ENCODE measurements at regions not wholly inside any gene's neighbourhood (a gene's known extent, or its start where the extent isn't known, plus 50 kb on each side); places are given as distances from the start of the nearest gene placed in this dataset.
"Not testable (repeated sequence)": the region's sequence is repeated elsewhere in the genome, so short reads cannot be mapped to it uniquely, and the experiment has no call there.

DNA sequence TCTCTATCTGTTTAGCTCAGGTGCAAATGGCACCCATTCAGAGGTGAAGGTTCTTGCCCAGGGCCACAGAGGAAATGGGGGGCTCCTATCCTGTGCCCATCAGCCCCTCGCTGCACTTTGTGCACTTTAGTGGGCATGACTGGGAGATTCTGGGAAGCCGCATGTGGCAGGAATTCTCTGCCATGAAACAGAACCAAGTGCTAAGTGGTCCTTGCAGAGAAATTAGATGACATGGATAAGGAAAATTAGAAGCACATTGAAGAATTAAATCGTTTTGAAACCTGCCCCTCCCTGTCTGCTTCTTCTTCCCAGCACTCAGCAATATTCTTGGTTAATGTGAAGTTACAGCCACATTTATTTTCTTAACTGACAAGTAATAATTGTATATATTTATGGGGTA is 185.2 kb upstream of the RTL1 start:
- no peak for DNase-seq (ENCODE audit: low read depth)
- H3K4me3 ChIP-seq (ENCODE audit: low read depth, low read length), result no peak overlapping the region

DNA sequence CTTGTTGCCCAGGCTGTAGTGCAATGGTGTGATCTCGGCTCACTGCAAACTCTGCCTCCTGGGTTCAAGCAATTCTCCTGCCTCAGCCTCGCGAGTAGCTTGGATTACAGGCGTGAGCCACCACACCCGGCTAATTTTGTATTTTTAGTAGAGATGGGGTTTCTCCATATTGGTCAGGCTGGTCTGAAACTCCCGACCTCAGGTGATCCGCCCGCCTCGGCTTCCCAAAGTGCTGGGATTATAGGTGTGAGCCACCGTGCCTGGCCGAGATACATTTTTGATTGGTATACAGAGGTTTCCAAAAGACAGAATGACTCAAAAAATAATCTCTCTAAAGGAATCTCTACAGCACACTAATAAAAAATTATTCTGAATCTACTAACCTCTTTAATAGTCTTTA is 187.0 kb upstream of the RTL1 start:
- not testable (repeated sequence) for DNase-seq (ENCODE audit: low read depth); H3K4me3 ChIP-seq (ENCODE audit: low read depth, low read length)

DNA sequence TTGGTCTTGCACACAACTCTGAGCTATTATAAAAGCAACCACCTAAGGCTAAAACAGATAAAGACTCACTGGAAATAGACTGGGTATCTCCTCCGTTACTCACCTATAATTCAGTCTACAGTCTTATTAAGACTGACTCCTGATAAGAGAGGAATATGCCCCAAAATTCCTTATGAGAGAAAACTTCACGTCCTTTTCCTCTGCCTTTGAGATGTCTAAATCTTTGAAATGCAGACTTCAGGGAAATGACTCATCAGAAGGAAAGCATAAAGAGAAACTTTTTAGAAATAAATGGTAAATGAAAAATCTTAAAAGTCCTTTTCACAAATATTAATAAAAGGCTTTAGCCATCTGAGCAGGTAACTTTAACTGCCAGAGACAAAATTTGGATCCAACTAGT is 187.5 kb upstream of the RTL1 start:
- no peak overlapping the region for H3K4me3 ChIP-seq (ENCODE audit: low read depth, low read length)
- no peak for DNase-seq (ENCODE audit: low read depth)

DNA sequence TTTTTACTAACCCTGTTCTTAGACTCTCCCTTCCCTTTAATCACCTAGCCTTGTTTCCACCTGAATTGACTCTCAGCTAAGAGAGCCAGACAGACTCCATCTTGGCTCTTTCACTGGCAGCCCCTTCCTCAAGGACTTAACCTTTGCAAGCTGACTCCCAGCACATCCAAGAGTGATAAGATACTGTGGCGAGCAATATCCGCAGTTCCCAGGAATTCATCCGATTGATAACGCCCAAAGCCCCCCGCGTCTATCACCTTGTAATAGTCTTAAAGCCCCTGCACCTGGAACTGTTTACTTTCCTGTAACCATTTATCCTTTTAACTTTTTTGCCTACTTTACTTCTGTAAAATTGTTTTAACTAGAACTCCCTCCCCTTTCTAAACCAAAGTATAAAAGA is 191.4 kb upstream of the RTL1 start:
- not testable (repeated sequence) for DNase-seq (ENCODE audit: low read depth)

DNA sequence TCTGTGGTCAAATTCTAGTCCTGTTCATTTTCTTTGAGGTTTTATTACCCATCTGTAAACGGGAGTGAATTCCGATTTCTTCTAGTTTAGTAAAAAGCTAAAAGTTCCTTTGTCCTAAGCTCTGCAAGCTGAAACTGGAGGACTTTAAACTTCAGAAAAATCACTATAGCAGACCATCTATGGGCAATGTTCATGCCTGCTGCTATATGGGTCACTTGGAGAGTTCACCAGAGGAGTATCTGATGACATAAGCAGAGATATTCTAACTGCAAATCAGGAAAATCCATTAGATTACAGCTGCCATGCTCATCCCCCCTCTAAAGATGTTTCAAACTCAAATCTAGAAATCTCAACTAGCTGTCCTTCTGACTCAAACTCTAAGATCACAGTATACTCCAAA is 193.0 kb upstream of the RTL1 start:
- H3K4me3 ChIP-seq (ENCODE audit: low read depth, low read length), result no peak overlapping the region
- no peak for DNase-seq (ENCODE audit: low read depth)

More for the DNA sequence above, 191.4 kb upstream of the RTL1 start:
- not testable (repeated sequence) for H3K4me3 ChIP-seq (ENCODE audit: low read depth, low read length)

DNA sequence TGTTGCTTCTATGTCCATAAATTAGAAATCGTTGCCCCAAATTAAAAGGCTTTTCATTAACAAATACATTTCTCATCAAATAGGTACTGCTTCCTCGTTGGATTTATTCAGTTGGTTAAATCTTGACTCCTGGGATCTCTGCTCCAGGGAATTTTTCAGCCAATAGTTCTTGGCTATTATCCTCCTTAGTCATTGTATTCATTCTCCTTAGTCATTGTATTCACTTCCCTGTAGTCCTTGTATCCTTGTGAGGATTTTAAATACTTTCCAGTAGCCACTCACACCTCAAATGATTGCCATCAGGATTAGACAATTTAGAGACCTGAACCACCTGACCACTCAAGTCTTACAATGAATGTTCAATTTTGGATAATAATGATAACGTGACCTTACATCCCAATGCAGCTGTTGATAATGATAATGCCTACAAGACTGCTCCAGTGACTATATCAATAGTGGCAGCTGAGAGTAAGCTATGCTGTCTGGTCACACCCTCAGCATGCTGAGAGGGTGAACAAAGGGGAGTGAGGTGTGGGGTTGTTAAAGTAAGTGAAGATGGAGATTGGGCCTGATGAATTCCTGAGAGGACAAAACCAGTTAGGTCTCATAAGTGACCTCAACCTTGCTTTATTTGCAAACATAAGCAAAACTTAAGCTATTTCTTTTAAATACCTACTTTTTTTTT is 193.7 kb upstream of the RTL1 start:
- no peak for DNase-seq (ENCODE audit: low read depth)

DNA sequence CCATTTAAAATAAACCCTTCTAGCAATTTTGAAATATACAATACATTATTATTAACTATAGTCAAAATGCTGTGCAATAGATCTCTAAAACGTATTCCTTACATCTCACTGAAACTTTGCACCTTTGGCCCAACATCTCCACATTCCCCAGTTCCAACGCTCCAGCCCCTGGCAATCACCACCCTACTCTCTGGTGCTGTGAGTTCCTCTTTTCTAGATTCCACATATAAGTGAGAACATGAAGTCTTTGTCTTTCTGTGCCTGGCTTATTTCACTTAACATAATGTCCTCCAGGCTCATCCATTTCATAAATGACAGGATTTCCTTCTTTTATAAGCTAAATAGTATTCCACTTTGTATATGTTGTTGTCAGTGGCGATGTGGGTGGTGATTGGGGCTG is 194.7 kb upstream of the RTL1 start:
- H3K4me3 ChIP-seq (ENCODE audit: low read depth, low read length), result no peak overlapping the region
- DNase-seq (ENCODE audit: low read depth), result no peak

More for the DNA sequence above, 193.7 kb upstream of the RTL1 start:
- no peak overlapping the region for H3K4me3 ChIP-seq (ENCODE audit: low read depth, low read length)

DNA sequence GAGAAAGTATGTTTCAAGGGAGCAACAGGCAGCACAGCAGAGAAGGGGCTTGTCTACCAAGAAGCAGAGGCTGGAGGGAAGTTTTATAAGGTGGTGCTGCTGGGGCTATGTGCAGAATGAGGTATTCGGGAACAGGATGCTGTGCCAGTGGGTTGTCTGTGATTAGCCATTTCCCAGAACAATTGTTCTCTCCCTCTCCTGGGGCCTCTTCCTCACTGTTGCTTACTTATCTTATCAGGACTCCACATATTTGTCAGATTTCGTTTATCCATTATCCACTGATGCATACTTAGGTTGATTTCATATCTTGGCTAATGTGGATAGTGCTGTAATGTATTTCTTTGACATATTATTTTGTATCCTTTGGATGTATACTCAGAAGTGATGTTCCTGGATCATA is 195.1 kb upstream of the RTL1 start:
- no peak overlapping the region for H3K4me3 ChIP-seq (ENCODE audit: low read depth, low read length)
- DNase-seq (ENCODE audit: low read depth), result no peak

DNA sequence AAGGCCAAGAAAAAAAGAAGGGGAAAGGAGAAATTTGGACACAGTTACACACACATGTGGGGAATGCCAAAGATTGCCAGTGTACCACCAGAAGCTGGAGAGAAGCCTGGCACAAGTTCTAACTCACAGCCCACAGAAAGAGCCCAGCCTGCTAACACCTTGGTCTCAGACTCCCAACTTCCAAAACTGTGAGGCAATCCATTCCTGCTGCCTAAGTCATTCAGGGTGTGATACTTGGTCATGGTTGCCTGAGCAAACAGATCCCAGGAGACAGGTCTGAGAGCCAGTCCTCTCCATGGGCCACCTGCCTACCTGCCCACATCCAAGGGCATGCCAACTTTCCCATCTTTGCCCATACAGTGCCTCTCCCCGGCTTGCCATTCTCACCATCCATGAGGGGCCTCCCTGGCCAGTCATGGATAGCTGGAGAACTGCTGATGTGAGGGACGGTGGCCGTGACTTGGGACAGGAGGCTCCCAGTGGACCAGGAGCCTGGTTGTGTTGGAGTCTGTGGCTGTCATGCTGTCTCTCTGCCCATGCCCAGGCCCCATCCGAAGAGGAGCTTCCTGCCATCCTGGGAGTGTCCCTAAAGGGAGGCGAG is 198.0 kb upstream of the RTL1 start:
- DNase-seq (ENCODE audit: low read depth), result no peak

DNA sequence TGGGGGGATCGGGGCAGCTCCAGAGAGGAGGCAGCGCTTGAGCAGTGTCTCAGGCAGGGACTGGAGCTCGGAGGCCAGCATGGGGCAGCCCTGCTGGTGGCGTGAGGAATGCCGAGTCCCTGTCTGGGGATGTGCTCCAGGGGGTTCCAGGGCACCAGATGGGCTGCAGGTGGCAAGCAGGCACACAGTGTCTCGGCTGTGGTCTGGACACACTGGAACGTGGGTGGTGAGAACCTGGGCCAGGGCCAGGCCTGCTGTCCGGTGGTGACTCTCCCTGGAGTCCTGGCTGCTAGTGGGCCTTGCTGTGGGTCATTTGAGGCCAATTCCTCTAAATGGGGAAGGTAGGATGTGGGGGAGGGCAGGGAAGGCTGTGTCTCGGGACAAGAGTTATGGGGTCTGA is 199.4 kb upstream of the RTL1 start:
- no peak overlapping the region for H3K4me3 ChIP-seq (ENCODE audit: low read depth, low read length)
- DNase-seq (ENCODE audit: low read depth), result no peak

More for the DNA sequence above, 198.0 kb upstream of the RTL1 start:
- H3K4me3 ChIP-seq (ENCODE audit: low read depth, low read length), result no peak overlapping the region

DNA sequence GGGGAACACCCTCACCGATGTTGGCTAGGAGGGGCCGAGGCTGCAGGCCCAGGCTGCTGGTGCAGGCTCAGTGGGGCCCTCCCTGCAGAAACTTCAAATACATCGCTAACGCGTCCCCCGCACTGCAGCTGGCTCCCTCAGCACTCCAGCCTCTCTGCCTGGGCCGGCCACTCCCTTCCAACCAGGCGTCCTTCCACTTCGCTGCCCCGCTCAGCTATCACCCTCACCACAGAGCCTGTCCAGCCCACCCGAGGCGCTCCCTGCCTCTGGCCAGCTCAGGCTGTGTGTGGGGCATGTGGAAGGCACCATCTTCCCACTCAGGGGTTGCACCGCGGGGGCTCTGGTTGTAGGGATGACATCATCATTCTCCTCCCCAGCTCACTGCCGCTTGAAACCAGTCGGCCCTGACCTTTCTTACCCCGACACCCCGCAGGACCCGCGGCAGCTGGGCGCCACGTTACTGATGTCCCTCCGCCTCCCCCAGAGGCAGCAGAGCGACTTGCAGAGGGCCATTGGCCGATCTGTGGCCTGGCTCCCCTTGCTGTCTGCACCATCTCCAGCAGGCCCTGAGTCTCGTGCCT is 199.9 kb upstream of the RTL1 start:
- H3K4me3 ChIP-seq (ENCODE audit: low read depth, low read length), result no peak overlapping the region
- no peak for DNase-seq (ENCODE audit: low read depth)

DNA sequence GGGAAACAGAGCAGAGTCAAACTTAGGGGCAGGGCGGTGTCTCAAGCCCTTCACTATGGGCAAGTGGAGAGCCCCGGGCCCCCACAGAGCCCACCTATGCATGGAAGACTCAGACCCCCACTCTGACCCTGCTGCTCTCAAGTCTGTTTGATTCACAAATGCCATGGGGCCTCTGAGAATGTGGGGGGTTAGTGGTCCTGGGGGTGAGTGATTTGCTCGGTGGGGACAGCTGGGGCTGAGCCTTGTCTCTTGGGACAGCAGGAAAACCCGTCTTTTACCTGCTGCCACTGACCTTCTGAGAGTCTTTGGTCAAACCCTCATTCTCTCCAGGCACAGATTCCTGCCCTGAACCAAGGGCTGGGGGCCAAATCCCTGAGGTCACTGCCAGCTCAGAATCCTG is 201.0 kb upstream of the RTL1 start:
- DNase-seq (ENCODE audit: low read depth), result no peak
- H3K4me3 ChIP-seq (ENCODE audit: low read depth, low read length), result no peak overlapping the region

DNA sequence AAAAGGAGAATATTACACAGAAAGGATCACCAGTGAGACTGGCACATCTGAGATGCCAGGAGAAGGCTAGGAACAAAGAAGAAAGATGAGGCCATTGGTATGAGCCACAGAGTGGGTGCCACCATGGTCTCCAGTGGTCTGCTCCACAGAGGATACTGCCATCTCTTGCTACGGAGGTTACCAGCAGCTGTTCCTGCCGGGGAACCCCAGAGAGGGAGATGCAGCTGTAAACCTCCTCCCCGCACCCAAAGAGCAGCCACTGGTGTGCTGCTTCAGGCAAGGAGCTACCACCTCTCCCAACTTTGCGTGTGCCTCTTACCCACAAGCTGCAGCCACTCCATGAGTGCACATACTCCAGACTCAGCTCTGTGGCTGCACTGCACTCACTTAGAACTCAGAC is 201.5 kb upstream of the RTL1 start:
- H3K4me3 ChIP-seq (ENCODE audit: low read depth, low read length), result no peak overlapping the region
- DNase-seq (ENCODE audit: low read depth), result no peak

DNA sequence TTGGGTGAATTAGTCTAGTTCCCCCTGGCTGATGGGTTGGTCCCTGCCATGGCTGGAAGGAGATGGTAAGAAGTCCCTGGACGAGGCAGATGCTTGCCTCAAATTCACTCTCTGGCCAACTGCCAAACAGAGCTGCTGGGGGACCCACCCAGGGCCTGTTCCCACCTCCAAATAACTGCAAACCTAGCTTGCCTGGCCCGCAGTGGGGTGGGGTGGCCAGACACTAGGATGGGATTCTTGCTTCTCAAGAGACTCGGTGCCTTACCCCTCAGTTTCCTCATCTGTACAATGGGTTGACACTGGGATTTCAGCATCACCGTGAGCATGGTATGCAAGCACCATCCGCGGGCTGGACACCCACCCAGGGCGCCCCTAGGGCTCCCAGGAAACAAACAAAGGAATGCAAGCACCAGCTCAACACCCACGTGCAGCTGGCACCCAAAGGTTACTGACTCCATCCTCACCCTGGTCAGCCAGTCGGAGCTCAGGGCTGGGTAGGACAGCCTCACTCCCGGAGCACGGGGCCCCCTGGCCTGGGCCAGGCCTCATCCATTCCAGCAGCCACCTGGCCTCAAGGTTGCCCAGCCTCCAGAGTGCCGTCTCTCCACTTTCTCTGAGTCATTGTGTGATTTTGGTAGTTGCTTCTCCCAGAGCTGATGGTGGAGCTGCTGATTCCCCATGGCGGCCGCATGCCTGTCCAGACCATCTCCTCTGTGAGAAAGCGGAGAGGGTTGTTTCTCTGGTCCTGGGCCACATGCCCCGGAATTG is 205.2 kb upstream of the RTL1 start:
- no peak for DNase-seq (ENCODE audit: low read depth)
- H3K4me3 ChIP-seq (ENCODE audit: low read depth, low read length), result no peak overlapping the region

DNA sequence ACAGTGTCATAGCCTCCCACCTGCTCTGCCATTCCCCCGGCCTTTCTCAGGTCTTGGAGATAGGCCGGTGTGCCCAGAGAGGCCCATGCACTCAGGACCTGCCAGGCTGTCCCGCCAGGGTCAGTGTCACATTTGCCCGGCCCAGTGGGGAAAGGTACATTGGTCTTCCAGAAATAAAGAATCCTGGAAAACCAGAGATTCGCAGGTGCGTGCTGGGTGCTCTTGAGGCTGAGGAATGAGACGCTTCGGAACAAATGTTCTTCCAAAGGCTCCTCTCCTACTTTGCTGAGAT is 205.8 kb upstream of the RTL1 start:
- H3K4me3 ChIP-seq (ENCODE audit: low read depth, low read length), result no peak overlapping the region
- DNase-seq (ENCODE audit: low read depth), result no peak

DNA sequence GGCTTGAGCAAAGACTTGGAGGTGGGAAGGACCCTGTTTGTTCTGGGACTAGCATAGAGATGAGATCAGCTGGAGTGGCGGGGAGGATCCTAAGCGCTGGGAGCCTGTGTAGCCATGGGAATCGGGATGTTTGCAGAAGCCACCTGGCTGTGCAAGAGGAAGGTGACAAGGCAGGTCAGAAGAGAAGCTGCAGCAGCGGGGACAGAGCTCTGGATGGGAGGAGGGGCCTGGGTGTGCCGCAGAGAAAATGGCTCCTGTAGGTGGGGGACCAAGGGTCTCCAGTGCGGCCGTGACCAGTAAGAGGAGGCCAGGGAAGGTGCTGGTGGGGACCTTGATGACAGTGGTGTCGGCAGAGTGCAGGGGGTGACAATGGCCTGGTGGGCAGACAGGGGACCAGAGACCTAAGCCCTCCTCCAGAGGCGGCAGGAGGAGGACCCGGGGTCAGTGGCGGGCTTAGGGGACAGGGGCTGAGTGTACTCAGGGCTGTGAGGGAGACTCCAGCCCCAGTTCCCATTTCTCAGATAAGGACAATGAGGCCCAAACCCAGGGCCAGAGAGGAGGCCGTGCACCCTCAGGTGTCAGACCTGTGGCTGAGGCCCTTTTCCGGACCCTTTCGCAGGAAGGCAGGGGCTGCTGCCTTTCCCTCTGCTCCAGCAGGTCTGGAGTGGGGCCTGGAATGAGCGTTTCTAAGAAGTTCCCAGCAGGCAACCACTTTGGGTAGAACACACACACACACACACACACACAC is 206.6 kb upstream of the RTL1 start:
- DNase-seq (ENCODE audit: low read depth), result no peak

DNA sequence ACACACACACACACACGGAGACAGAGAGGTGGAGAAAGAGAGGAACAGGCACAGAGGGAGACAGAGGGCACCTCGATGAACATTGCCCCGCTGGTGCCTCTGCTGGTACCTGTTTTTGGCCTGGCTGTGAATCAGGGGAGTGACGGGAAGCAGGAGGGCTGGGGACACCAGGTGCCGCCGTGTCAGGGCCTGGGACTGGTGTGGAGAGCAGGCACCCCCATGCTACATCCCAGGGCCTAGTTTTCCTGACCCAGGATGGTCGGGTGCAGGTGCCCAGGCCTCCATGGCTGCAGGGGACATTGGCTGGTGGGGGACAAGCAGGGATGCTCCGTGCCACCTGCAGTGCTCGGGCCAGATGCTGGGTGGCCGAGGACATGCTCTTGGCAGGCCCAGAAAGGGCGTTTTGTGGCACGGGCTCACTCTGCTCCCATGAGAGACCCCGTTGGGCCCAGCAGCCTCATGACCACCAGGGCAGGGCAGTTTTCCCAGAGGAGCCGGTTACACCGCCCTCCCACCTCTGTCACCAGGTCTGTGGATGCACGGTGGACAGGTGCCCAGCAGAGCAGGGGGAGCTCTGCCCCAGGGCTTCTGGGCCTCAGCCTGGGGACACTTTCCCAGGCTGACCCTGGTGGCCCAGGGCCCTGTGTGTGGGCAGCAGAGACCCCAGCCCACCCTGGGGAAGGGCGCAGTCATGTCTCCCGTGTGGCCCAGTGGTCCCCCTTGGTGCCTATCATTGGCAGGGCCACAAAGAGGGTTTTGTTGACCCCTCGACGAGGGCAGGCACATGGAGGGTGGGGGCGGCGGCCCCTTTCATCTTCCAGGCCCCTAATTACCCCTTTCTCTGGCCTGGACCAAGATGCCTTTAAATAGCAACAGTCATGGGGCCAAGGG is 207.5 kb upstream of the RTL1 start:
- no peak overlapping the region for H3K4me3 ChIP-seq (ENCODE audit: low read depth, low read length)
- no peak for DNase-seq (ENCODE audit: low read depth)

More for the DNA sequence above, 206.6 kb upstream of the RTL1 start:
- no peak overlapping the region for H3K4me3 ChIP-seq (ENCODE audit: low read depth, low read length)

DNA sequence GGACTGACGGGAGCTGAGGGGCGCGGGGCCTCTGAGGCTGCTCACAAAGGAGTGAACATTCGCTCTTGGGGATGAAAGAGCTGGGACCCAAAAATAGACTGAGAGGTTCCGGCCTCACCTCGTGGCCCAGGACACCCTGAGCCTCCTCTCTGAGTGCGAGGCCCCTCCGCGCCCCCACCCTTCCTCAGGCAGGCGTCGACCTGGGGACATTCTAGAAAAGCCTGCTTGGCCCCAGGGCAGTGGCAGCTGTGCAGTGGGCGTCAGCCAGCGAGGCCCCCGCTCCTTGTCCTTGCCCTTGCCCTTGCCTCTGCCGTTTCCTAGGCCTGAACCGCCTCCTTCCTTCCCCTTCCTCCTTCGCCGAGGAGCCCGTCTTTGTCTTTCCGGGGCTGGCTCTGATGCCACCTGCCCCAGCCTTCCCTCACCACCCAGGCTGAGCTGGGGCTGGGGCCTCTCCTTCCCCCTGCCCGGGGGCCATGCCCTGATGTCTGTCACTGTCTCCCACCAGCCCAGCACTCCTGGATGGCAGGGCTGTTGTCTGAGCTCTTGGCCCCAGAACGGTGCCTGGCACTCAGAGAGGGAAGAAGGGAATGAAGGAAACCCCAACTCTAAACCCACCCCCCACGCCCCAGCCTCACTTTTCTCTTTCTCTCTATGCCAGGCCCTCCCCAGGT is 208.2 kb upstream of the RTL1 start:
- H3K4me3 ChIP-seq (ENCODE audit: low read depth, low read length), result no peak overlapping the region
- DNase-seq (ENCODE audit: low read depth), result no peak

All from skeletal muscle cell (primary cell).